ENCODE measurements at regions not wholly inside any gene's neighbourhood (a gene's known extent, or its start where the extent isn't known, plus 50 kb on each side); places are given as distances from the start of the nearest gene placed in this dataset.

DNA sequence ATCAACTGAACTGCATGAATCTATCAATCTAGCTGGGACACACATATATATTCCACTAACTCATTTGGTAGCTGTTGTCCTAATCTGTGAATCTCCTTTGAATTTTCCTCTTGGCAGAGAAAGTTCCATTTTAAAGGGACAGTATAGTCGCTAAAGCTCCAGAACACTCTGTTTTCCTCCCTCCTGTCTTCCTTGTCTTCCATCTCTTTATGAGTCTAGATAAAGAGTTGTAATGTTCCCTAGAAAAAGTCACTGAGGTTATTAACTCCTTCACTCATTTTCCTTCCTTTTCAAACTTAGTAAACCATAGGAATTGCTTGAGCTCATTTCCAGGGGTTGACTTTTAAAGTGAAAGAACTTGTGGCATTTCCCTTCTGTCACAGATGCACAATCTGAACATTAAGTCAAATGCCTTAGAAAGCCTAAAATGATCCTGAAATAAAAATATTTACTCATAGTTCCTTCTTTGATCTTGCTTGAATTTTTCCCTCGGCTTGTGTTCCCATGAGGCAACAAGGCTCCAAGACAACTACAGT is 198.4 kb downstream of the TRIM27 start:
- H3K36me3 ChIP-seq = no peaks in the 10 kb centered on the region
- no peaks in the 10 kb centered on the region for H3K9me3 ChIP-seq
- H3K4me1 ChIP-seq = peaks cover 0 to 5% of the 10 kb centered on the region in 2 donors
- H3K27ac ChIP-seq = no peak overlapping the region
- no peak overlapping the region for H3K4me3 ChIP-seq
- ATAC-seq (no peak), DNase-seq (no peak)
- intact Hi-C loops (cut with DNase I) = no loop called here
- TF ChIP-seq, protein P1, sequence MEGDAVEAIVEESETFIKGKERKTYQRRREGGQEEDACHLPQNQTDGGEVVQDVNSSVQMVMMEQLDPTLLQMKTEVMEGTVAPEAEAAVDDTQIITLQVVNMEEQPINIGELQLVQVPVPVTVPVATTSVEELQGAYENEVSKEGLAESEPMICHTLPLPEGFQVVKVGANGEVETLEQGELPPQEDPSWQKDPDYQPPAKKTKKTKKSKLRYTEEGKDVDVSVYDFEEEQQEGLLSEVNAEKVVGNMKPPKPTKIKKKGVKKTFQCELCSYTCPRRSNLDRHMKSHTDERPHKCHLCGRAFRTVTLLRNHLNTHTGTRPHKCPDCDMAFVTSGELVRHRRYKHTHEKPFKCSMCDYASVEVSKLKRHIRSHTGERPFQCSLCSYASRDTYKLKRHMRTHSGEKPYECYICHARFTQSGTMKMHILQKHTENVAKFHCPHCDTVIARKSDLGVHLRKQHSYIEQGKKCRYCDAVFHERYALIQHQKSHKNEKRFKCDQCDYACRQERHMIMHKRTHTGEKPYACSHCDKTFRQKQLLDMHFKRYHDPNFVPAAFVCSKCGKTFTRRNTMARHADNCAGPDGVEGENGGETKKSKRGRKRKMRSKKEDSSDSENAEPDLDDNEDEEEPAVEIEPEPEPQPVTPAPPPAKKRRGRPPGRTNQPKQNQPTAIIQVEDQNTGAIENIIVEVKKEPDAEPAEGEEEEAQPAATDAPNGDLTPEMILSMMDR (IDR thresholded peaks at IDR 0.05) = no peak
- peaks cover 16 to 91% of the 10 kb centered on the region in 2 donors for H3K27me3 ChIP-seq

DNA sequence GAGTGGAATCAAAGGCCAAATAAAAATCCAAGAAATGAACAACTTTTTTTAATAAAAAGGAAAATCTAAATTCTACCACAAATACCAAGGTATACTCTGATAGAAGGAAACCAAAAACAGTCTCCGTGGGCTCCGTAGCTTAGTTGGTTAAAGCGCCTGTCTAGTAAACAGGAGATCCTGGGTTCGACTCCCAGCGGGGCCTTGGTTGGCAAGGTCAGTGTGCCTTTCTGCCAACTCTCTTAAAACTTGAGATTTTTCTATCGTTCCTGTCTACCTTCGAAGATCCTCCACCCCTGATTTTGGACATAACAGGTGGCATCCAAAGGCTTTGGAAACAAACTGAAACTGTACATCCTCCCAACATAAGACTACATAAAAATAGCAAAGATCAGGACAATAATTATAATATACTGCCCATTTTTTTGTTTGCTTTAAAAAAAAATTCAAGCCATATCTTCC is 197.9 kb downstream of the TRIM27 start:
- H3K9me3 ChIP-seq = no peaks in the 10 kb centered on the region
- intact Hi-C loops (cut with DNase I) = no loop called here
- TF ChIP-seq, protein P1 (IDR thresholded peaks at IDR 0.05) = no peak

DNA sequence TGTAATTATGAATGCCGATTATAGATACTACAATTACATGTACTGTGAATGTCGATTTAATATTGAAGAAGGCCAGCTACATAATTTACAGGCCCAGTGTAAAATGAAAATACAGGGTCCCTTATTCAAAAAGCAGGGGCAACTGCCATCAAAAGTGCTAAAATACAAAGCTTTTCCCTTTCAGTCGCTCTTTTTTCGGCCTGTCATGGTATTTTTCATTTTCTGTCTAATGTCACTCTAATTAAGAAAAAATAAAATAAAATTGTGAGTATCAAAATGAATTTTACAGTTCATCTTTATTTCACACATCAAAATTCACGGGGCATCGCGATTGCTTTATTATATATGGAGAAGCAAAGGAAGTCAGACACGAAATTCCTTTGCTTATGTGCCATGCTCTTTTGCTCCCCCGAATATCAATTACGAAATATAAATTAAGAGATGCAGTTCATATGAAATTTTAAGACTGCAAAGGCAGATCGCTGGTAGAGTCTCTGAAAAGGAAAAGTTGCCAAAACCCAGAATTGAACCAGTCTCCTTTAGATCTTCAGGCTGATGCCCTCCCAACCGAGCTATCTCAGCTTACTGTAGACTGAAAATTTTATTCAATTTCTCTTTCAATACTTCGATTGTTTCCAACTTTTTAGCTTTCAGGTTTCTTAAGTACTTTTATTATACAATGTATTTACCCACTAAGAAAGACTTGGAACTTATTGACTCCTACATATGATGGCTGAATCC is 197.0 kb downstream of the TRIM27 start:
- no peak overlapping the region for H3K27ac ChIP-seq
- DNase-seq = no peak
- no peaks in the 10 kb centered on the region for H3K9me3 ChIP-seq
- TF ChIP-seq, protein P1 (IDR thresholded peaks at IDR 0.05) = no peak
- no peaks in the 10 kb centered on the region for H3K36me3 ChIP-seq
- H3K4me3 ChIP-seq = no peak overlapping the region
- intact Hi-C loops (cut with DNase I) = no loop called here
- peaks cover 0 to 5% of the 10 kb centered on the region in 2 donors for H3K4me1 ChIP-seq
- peaks cover 18 to 91% of the 10 kb centered on the region in 2 donors for H3K27me3 ChIP-seq
- no peak for ATAC-seq

More for the DNA sequence above, 197.9 kb downstream of the TRIM27 start:
- DNase-seq = no peak
- no peak overlapping the region for H3K4me3 ChIP-seq
- no peaks in the 10 kb centered on the region for H3K36me3 ChIP-seq
- H3K27ac ChIP-seq = no peak overlapping the region
- ATAC-seq = no peak
- peaks cover 0 to 5% of the 10 kb centered on the region in 2 donors for H3K4me1 ChIP-seq
- peaks cover 19 to 91% of the 10 kb centered on the region in 2 donors for H3K27me3 ChIP-seq

DNA sequence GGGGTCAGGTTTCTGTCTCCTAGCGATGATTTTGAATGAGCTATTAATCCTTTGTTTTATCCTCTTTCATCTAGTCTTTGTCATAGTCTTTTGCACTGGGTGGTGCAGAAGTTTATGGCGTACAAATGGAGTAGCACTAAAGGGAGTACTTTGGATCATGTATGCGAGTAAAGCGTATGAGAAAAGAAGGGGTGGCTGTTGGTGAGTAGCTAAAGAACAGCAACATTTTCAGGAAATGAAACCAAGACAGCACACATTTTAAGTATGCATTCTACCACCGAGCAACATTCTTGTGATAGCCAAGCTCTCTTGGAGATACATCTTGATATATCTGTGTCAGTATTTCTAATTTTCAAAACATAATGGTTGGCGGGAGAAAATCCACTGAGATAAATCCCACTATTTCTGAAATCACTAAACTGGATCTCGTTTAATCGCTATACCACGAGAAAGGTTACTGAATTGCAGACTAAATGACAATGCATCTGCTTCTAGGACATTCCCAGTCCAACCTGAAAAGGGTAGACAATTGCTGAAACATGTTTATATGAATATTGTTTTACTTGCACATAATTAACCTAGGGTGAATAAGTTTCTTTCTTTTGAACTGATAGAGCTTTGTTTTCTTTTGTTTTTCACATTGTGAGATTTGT is 196.1 kb downstream of the TRIM27 start:
- peaks cover 0 to 5% of the 10 kb centered on the region in 2 donors for H3K4me1 ChIP-seq
- H3K4me3 ChIP-seq = no peak overlapping the region
- DNase-seq (no peak), ATAC-seq (no peak)
- TF ChIP-seq, protein P1 (IDR thresholded peaks at IDR 0.05) = no peak
- intact Hi-C loops (cut with DNase I) = no loop called here
- no peaks in the 10 kb centered on the region for H3K9me3 ChIP-seq
- peaks cover 18 to 92% of the 10 kb centered on the region in 2 donors for H3K27me3 ChIP-seq
- no peaks in the 10 kb centered on the region for H3K36me3 ChIP-seq
- H3K27ac ChIP-seq = no peak overlapping the region
